Ishikawa (cell line): ENCODE measurements at regions not wholly inside any gene's neighbourhood (a gene's known extent, or its start where the extent isn't known, plus 50 kb on each side); places are given as distances from the start of the nearest gene placed in this dataset.

Experiments
- CEBPB ChIP-seq: IDR thresholded peaks from 2 replicates; pipeline ENCODE4 v1.6.1; 2012
- CREB1 ChIP-seq: IDR thresholded peaks from 2 replicates; pipeline ENCODE4 v1.6.1; 2012; ENCODE audit warnings: low read depth
- EP300 ChIP-seq: IDR thresholded peaks from 2 replicates; pipeline ENCODE4 v1.6.1; 2012; ENCODE audit warnings: borderline replicate concordance
- RAD21 ChIP-seq: IDR thresholded peaks from 2 replicates; pipeline ENCODE4 v1.6.1; 2012; ENCODE audit warnings: low read depth
- TEAD4 ChIP-seq: IDR thresholded peaks from 2 replicates; pipeline ENCODE4 v1.6.1; 2012
- TF ChIP-seq, protein P1 (sequence below): IDR thresholded peaks from 2 replicates; pipeline ENCODE4 v1.6.1; 2012; ENCODE audit warnings: low read depth, mild to moderate bottlenecking

- TF ChIP-seq EP300, result no peak
- TF ChIP-seq, protein P1, sequence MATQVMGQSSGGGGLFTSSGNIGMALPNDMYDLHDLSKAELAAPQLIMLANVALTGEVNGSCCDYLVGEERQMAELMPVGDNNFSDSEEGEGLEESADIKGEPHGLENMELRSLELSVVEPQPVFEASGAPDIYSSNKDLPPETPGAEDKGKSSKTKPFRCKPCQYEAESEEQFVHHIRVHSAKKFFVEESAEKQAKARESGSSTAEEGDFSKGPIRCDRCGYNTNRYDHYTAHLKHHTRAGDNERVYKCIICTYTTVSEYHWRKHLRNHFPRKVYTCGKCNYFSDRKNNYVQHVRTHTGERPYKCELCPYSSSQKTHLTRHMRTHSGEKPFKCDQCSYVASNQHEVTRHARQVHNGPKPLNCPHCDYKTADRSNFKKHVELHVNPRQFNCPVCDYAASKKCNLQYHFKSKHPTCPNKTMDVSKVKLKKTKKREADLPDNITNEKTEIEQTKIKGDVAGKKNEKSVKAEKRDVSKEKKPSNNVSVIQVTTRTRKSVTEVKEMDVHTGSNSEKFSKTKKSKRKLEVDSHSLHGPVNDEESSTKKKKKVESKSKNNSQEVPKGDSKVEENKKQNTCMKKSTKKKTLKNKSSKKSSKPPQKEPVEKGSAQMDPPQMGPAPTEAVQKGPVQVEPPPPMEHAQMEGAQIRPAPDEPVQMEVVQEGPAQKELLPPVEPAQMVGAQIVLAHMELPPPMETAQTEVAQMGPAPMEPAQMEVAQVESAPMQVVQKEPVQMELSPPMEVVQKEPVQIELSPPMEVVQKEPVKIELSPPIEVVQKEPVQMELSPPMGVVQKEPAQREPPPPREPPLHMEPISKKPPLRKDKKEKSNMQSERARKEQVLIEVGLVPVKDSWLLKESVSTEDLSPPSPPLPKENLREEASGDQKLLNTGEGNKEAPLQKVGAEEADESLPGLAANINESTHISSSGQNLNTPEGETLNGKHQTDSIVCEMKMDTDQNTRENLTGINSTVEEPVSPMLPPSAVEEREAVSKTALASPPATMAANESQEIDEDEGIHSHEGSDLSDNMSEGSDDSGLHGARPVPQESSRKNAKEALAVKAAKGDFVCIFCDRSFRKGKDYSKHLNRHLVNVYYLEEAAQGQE, result no peak
- TF ChIP-seq CREB1, result no peak
- no peak for TF ChIP-seq TEAD4
- TF ChIP-seq RAD21, result no peak
- TF ChIP-seq CEBPB, result no peak
Observed at GRCh38 chr2:150212722-150213171, 274.7 kb downstream of the RND3 start.
